Sigmoid colon (tissue), 4 donors: ENCODE measurements at regions not wholly inside any gene's neighbourhood (a gene's known extent, or its start where the extent isn't known, plus 50 kb on each side); places are given as distances from the start of the nearest gene placed in this dataset.

Experiments
- EP300 ChIP-seq, 4 donors: sonication (generic); formaldehyde crosslinking; IDR thresholded peaks; one replicate each; pipeline ENCODE4 v1.6.1; 2017; ENCODE audit warnings: antibody characterized with exemption in 4 of 4
- POLR2A ChIP-seq, 2 donors: fragments of 450-650 bp; IDR thresholded peaks; one replicate each; pipeline ENCODE4 v1.6.1; 2016; ENCODE audit warnings: antibody characterized with exemption in 2 of 2, mild to moderate bottlenecking in 2 of 2, moderate library complexity in 2 of 2
- TF ChIP-seq, protein P1 (sequence below), 4 experiments: fragments of 450-650 bp in 3 of 4; fragments of 200-600 bp in 1 of 4; IDR thresholded peaks; one replicate each; pipeline ENCODE4 v1.5.1; 2016 to 2019; ENCODE audit warnings: antibody characterized with exemption in 4 of 4, mild to moderate bottlenecking in 3 of 4, moderate library complexity in 2 of 4

- TF ChIP-seq, protein P1, sequence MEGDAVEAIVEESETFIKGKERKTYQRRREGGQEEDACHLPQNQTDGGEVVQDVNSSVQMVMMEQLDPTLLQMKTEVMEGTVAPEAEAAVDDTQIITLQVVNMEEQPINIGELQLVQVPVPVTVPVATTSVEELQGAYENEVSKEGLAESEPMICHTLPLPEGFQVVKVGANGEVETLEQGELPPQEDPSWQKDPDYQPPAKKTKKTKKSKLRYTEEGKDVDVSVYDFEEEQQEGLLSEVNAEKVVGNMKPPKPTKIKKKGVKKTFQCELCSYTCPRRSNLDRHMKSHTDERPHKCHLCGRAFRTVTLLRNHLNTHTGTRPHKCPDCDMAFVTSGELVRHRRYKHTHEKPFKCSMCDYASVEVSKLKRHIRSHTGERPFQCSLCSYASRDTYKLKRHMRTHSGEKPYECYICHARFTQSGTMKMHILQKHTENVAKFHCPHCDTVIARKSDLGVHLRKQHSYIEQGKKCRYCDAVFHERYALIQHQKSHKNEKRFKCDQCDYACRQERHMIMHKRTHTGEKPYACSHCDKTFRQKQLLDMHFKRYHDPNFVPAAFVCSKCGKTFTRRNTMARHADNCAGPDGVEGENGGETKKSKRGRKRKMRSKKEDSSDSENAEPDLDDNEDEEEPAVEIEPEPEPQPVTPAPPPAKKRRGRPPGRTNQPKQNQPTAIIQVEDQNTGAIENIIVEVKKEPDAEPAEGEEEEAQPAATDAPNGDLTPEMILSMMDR (IDR thresholded peaks at IDR 0.05) = no peak
- TF ChIP-seq POLR2A (IDR thresholded peaks at IDR 0.05) (no peak), EP300 (IDR thresholded peaks at IDR 0.05) (no peak)
Measured at GRCh38 chr3:182041668-182042291, 330.1 kb downstream of the SOX2 start.
